Heart left ventricle (tissue), 16 donors: ENCODE measurements at regions not wholly inside any gene's neighbourhood (a gene's known extent, or its start where the extent isn't known, plus 50 kb on each side); places are given as distances from the start of the nearest gene placed in this dataset.

Source experiments
- ATAC-seq, 4 donors: fragments of 200-7000 bp; cut with Tn5 transposase; one replicate each; pipeline ENCODE4 v1.9.1; 2020 to 2022; ENCODE audit warnings: moderate library complexity in 4 of 4, mild to moderate bottlenecking in 3 of 4, moderate number of reproducible peaks in 1 of 4
- DNase-seq, 5 donors: peaks; one replicate each; pipeline ENCODE4 v3.0.0-alpha.2; 2020
- H3K27ac ChIP-seq, 12 donors: fragments of 200-600 bp; sonication (generic) in 4 of 12; one replicate each; pipeline versions ENCODE4 v1.5.0 to v1.8.0; 2016 to 2022; ENCODE audit warnings: mild to moderate bottlenecking in 2 of 12
- H3K27me3 ChIP-seq, 9 donors: fragments of 200-600 bp; sonication (generic) in 2 of 9; one replicate each; pipeline versions ENCODE4 v1.5.1 to v1.8.0; 2016 to 2022; ENCODE audit warnings: mild to moderate bottlenecking in 3 of 9
- H3K36me3 ChIP-seq, 9 donors: fragments of 200-600 bp; sonication (generic) in 2 of 9; one replicate each; pipeline versions ENCODE4 v1.5.0 to v1.8.0; 2018 to 2022; ENCODE audit warnings: mild to moderate bottlenecking in 2 of 9
- H3K4me1 ChIP-seq, 12 donors: fragments of 200-600 bp; sonication (generic) in 4 of 12; one replicate each; pipeline versions ENCODE4 v1.5.0 to v1.8.0; 2016 to 2022; ENCODE audit warnings: mild to moderate bottlenecking in 3 of 12
- H3K4me3 ChIP-seq, 12 donors: fragments of 200-600 bp; sonication (generic) in 4 of 12; one replicate each; pipeline versions ENCODE4 v1.5.0 to v1.8.0; 2017 to 2022; ENCODE audit warnings: mild to moderate bottlenecking in 9 of 12, moderate library complexity in 4 of 12
- H3K9me3 ChIP-seq, 12 donors: fragments of 200-600 bp; sonication (generic) in 4 of 12; one replicate each; pipeline versions ENCODE4 v1.5.0 to v1.8.0; 2016 to 2022; ENCODE audit warnings: mild to moderate bottlenecking in 1 of 12
- POLR2A ChIP-seq, 2 donors: fragments of 450-650 bp; IDR thresholded peaks; one replicate each; pipeline ENCODE4 v1.6.1; 2017; ENCODE audit warnings: antibody characterized with exemption in 2 of 2, mild to moderate bottlenecking in 2 of 2, moderate library complexity in 2 of 2
- WGBS, 4 donors: extraction: QIAGEN DNeasy Blood & Tissue Kit in 2 of 4; methylation state at CpG; one replicate each; pipeline versions ENCODE4 v1.1.5 to v1.1.7; 2013 to 2018; 5-methylcytosine and 5-hydroxymethylcytosine counted together
- intact Hi-C, 10 donors: fragments of 100-400 bp; cut with DNase I; formaldehyde crosslinking; loops; one replicate each; pipeline versions ENCODE4 v1.11.1 to v1.14.2; 2022
- TF ChIP-seq, protein P1 (sequence below), 12 donors: fragments of 200-600 bp; sonication (generic) in 4 of 12; IDR thresholded peaks; one replicate each; pipeline versions ENCODE4 v1.5.0 to v1.8.0; 2018 to 2022; ENCODE audit warnings: antibody characterized with exemption in 12 of 12, mild to moderate bottlenecking in 5 of 12
- donor health status: ischemic (EF 13 %, LVEDD 7.1; RV severe dilation, severe dysfunction).
- donor health status: healthy with polysubstance abuse.
- donor health status: DM: no; HTN: yes; CAD: no.
- donor health status: DM: no; HTN: no; CAD: no.
- donor health status: ischemic (EF 25% LVEDD 6.9; RV normal size, moderate dysfunction).
- donor health status: ischemic (EF 25% LVEDD 5.7; RV mildly dilated, moderate dysfunction).
- donor health status: healthy.
- donor health status: DM: yes; HTN: yes; CAD: no.
- donor health status: ischemic (EF 35%, LVEDD 5.7; RV mildly dilated, moderate dysfunction).
- donor health status: nonischemic (EF 11% LVEDD 7.7; RV severe dilation, severe dysfunction).
- donor health status: DM: yes; HTN: yes; CAD: no.
- donor health status: PGD.
- donor health status: ischemic (EF 29% LVEDD 5.4; RV normal size, mild dysfunction).
- donor health status: nonischemic (EF 23%, LVEDD 6.1; RV moderate dilation, normal function).

GRCh38 chr2:16821692-16822091 is 156.1 kb upstream of the CYRIA start:
- Histone ChIP-seq H3K4me1 (no peaks in the 10 kb centered on the region), H3K9me3 (no peaks in the 10 kb centered on the region), H3K27me3 (peaks cover 0 to 6% (median 0%) of the 10 kb centered on the region in 9 donors), H3K36me3 (no peaks in the 10 kb centered on the region), H3K4me3 (no peak overlapping the region), H3K27ac (no peak overlapping the region)
- intact Hi-C loops = no loop called here
- no peak for ATAC-seq
- TF ChIP-seq, protein P1, sequence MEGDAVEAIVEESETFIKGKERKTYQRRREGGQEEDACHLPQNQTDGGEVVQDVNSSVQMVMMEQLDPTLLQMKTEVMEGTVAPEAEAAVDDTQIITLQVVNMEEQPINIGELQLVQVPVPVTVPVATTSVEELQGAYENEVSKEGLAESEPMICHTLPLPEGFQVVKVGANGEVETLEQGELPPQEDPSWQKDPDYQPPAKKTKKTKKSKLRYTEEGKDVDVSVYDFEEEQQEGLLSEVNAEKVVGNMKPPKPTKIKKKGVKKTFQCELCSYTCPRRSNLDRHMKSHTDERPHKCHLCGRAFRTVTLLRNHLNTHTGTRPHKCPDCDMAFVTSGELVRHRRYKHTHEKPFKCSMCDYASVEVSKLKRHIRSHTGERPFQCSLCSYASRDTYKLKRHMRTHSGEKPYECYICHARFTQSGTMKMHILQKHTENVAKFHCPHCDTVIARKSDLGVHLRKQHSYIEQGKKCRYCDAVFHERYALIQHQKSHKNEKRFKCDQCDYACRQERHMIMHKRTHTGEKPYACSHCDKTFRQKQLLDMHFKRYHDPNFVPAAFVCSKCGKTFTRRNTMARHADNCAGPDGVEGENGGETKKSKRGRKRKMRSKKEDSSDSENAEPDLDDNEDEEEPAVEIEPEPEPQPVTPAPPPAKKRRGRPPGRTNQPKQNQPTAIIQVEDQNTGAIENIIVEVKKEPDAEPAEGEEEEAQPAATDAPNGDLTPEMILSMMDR (IDR thresholded peaks at IDR 0.05) = no peak
- no peak for TF ChIP-seq POLR2A (IDR thresholded peaks at IDR 0.05)
- DNase-seq = no peak
- 57 to 79% (median 76%) methylated on average over 2 of the region's 2 CpGs for WGBS, 4 donors

GRCh38 chr2:16818203-16818556 is 152.5 kb upstream of the CYRIA start:
- no peak overlapping the region for H3K4me3 ChIP-seq
- no peaks in the 10 kb centered on the region for H3K9me3 ChIP-seq
- peaks cover 0 to 6% (median 0%) of the 10 kb centered on the region in 9 donors for H3K27me3 ChIP-seq
- WGBS, 4 donors = 77 to 87% (median 82%) methylated on average over 5 of the region's 5 CpGs
- no peaks in the 10 kb centered on the region for H3K4me1 ChIP-seq
- H3K36me3 ChIP-seq = no peaks in the 10 kb centered on the region
- TF ChIP-seq, protein P1 (IDR thresholded peaks at IDR 0.05) = no peak
- no peak for TF ChIP-seq POLR2A (IDR thresholded peaks at IDR 0.05)
- intact Hi-C loops = no loop called here
- no peak for DNase-seq
- ATAC-seq = no peak
- no peak overlapping the region for H3K27ac ChIP-seq

DNA sequence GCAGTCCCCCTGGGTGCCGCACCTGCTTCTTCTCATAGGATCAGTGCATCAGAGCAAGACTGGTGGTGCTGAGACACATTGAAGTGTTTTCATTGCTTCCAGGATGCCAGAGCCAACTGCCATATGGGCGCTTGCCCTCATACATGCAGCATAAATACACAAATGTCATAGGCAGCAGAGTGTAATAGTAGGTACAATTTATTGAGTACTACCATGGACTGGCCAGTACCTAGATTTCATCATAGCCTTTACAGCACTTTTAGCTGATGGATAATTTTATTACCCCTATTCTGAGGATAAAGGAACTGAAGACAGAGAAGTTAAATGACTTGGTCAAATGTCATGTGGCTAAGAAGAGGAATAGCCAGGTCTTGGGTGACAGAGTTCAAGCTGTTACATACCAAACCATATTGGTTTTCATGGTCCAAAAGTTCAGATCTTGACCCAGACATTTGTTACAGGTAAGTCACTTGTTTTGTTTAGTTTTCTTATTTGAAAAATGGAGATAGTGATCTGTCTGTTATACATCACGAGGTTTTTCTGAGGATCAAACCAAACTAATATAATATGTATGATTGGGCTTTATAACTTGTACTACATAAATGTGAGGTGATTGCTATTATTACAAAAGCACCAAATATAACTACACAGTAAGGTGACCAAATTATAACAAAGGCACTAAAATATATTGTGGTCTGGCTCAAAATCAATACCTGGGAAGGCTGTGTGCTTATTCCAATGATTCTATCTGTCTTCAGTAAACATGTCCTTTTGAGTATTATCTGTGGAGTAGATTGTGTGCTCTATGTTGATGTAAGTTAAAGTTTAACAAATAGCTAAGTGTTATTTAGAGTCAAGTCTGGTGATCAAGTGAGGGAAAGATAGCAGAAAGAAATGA is 151.9 kb upstream of the CYRIA start:
- Histone ChIP-seq H3K27ac (no peak overlapping the region), H3K4me1 (no peaks in the 10 kb centered on the region)
- 72 to 94% (median 87%) methylated on average over 3 of the region's 3 CpGs for WGBS, 4 donors

GRCh38 chr2:16816522-16816921 is 150.9 kb upstream of the CYRIA start:
- no peak overlapping the region for H3K27ac ChIP-seq
- no peak overlapping the region for H3K4me3 ChIP-seq
- TF ChIP-seq, protein P1 (IDR thresholded peaks at IDR 0.05) = no peak
- TF ChIP-seq POLR2A (IDR thresholded peaks at IDR 0.05) = no peak
- no peaks in the 10 kb centered on the region for H3K9me3 ChIP-seq
- ATAC-seq (no peak), DNase-seq (no peak)
- WGBS, 4 donors = 86 to 94% (median 91%) methylated on average over 4 of the region's 4 CpGs
- peaks cover 0 to 6% (median 0%) of the 10 kb centered on the region in 9 donors for H3K27me3 ChIP-seq
- intact Hi-C loops = no loop called here
- H3K4me1 ChIP-seq = no peaks in the 10 kb centered on the region
- no peaks in the 10 kb centered on the region for H3K36me3 ChIP-seq

More for the DNA sequence above, 151.9 kb upstream of the CYRIA start:
- no peak for ATAC-seq
- Histone ChIP-seq H3K36me3 (no peaks in the 10 kb centered on the region), H3K27me3 (peaks cover 0 to 6% (median 0%) of the 10 kb centered on the region in 9 donors), H3K9me3 (no peaks in the 10 kb centered on the region), H3K4me3 (no peak overlapping the region)
- intact Hi-C loops = no loop called here
- TF ChIP-seq POLR2A (IDR thresholded peaks at IDR 0.05) = no peak
- TF ChIP-seq, protein P1 (IDR thresholded peaks at IDR 0.05) = no peak
- DNase-seq = no peak
